Nephron progenitor cell (in vitro differentiated cells): ENCODE measurements at regions not wholly inside any gene's neighbourhood (a gene's known extent, or its start where the extent isn't known, plus 50 kb on each side); places are given as distances from the start of the nearest gene placed in this dataset.
"Not testable (repeated sequence)": the region's sequence is repeated elsewhere in the genome, so short reads cannot be mapped to it uniquely, and the experiment has no call there.

Source experiments
- DNase-seq: peaks from one replicate; pipeline ENCODE4 v3.0.0; 2021
- H3K27ac Mint-ChIP-seq: 2 replicates; pipeline ENCODE4 v1.8.0; 2021; ENCODE audit warnings: mild to moderate bottlenecking, moderate library complexity, mixed read lengths
- H3K27me3 Mint-ChIP-seq: 2 replicates; pipeline ENCODE4 v1.8.0; 2021; ENCODE audit warnings: mild to moderate bottlenecking, low read depth, mixed read lengths; ENCODE audit not compliant: poor library complexity
- H3K36me3 Mint-ChIP-seq: 2 replicates; pipeline ENCODE4 v1.8.0; 2021; ENCODE audit warnings: low read depth, mixed read lengths
- H3K4me1 Mint-ChIP-seq: 2 replicates; pipeline ENCODE4 v1.8.0; 2021; ENCODE audit warnings: mixed read lengths
- H3K4me3 Mint-ChIP-seq: 2 replicates; pipeline ENCODE4 v1.8.0; 2021; ENCODE audit warnings: mild to moderate bottlenecking, moderate library complexity, mixed read lengths
- H3K9me3 Mint-ChIP-seq: 2 replicates; pipeline ENCODE4 v1.8.0; 2021; ENCODE audit warnings: mild to moderate bottlenecking, moderate library complexity, mixed read lengths
- TF ChIP-seq, protein P1 (sequence below): fragments of 200-600 bp; sonication (generic); IDR thresholded peaks from 2 replicates; pipeline ENCODE4 v1.5.0; 2021; ENCODE audit warnings: antibody characterized with exemption

DNA sequence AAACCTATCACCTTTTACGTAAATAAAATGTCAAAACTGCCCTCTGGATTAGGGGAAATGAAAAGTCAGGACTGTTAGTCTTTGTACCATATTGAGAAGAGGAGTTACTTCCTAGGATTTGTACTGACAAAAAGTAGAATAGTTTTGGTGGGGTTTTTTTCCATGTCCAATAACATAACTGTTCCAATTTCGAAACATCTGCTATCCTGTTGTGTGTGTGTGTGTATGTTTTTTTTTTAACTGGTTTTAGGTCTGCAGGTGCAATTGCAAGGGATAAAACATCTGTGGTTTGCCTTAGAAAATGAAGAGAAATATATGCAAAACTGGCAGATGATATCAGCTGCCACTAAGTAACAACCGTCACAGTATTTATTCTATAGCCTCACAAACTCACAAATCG, 506.8 kb downstream of the NFIB start:
- H3K4me3 Mint-ChIP-seq = no peak overlapping the region
- TF ChIP-seq, protein P1, sequence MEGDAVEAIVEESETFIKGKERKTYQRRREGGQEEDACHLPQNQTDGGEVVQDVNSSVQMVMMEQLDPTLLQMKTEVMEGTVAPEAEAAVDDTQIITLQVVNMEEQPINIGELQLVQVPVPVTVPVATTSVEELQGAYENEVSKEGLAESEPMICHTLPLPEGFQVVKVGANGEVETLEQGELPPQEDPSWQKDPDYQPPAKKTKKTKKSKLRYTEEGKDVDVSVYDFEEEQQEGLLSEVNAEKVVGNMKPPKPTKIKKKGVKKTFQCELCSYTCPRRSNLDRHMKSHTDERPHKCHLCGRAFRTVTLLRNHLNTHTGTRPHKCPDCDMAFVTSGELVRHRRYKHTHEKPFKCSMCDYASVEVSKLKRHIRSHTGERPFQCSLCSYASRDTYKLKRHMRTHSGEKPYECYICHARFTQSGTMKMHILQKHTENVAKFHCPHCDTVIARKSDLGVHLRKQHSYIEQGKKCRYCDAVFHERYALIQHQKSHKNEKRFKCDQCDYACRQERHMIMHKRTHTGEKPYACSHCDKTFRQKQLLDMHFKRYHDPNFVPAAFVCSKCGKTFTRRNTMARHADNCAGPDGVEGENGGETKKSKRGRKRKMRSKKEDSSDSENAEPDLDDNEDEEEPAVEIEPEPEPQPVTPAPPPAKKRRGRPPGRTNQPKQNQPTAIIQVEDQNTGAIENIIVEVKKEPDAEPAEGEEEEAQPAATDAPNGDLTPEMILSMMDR = no peak
- H3K4me1 Mint-ChIP-seq = peaks cover 14% of the 10 kb centered on the region
- no peaks in the 10 kb centered on the region for H3K9me3 Mint-ChIP-seq
- H3K36me3 Mint-ChIP-seq = no peaks in the 10 kb centered on the region
- DNase-seq = no peak
- no peaks in the 10 kb centered on the region for H3K27me3 Mint-ChIP-seq
- no peak overlapping the region for H3K27ac Mint-ChIP-seq

DNA sequence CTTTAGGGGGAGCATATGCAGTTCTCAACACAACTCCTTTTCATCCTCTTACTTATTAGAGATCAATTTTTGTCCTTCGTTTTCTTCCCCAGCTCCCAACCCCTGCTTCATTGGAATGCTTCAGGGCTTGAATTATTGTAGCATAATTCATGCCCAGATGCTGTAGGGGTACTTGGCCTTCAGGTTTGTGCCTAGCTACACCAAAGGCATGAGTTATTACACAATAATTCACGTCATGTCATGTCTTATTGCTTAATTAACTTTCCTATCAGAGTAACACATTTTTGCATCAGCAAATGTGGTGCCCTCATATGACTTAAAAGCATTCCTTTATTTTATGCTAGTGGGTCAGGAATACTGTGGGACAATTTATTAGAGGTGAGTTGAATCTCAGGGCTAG, 507.2 kb downstream of the NFIB start:
- H3K27me3 Mint-ChIP-seq = no peaks in the 10 kb centered on the region
- no peak overlapping the region for H3K27ac Mint-ChIP-seq
- DNase-seq = no peak

DNA sequence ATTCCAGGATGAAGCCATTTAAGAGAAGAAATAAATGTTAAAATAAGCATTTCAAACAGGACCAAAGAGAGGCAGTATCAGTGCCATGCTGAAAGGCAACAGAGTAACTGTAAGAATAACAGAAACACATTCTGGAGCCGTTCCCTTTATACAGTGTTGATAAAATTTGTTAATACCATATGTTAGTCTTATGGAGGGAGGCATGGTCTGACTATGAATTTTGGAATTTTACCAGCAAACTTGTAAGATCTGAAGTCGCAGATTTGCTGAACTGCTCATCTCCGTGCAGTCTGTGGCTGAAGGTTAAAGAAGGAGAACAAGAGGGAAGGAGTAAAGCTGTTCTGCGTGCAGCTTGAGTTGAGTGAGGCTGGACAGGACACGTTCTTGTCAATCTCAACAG, 508.4 kb downstream of the NFIB start:
- Mint-ChIP-seq H3K27ac (no peak overlapping the region), H3K9me3 (no peaks in the 10 kb centered on the region), H3K4me1 (peaks cover 14% of the 10 kb centered on the region), H3K36me3 (no peaks in the 10 kb centered on the region), H3K4me3 (no peak overlapping the region), H3K27me3 (no peaks in the 10 kb centered on the region)
- DNase-seq = no peak
- TF ChIP-seq, protein P1 = no peak

More for the DNA sequence above, 507.2 kb downstream of the NFIB start:
- Mint-ChIP-seq H3K9me3 (no peaks in the 10 kb centered on the region), H3K4me1 (peaks cover 14% of the 10 kb centered on the region), H3K36me3 (no peaks in the 10 kb centered on the region), H3K4me3 (no peak overlapping the region)
- TF ChIP-seq, protein P1 = no peak

DNA sequence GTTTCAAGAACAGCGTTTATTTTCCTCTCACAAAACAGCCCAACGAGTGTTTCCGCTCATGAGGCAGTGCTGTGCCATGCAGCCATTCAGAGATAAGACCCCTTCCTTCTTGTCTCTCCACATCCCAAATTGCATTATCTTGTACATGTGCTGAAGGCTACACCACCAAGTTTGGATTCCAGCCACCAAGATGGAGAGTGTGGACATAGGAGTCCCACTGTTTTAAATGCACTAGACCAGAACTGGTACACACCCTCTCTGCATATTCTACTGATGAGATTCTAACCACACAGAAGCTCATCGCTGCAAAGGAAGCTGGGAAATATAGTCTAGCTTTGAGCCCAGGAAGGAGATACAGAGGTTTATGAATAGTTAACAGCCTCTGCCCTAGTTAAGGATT, 509.4 kb downstream of the NFIB start:
- no peaks in the 10 kb centered on the region for H3K36me3 Mint-ChIP-seq
- no peak overlapping the region for H3K27ac Mint-ChIP-seq
- peaks cover 14% of the 10 kb centered on the region for H3K4me1 Mint-ChIP-seq
- no peaks in the 10 kb centered on the region for H3K9me3 Mint-ChIP-seq
- H3K4me3 Mint-ChIP-seq = no peak overlapping the region
- TF ChIP-seq, protein P1 = no peak
- DNase-seq = no peak
- H3K27me3 Mint-ChIP-seq = no peaks in the 10 kb centered on the region

DNA sequence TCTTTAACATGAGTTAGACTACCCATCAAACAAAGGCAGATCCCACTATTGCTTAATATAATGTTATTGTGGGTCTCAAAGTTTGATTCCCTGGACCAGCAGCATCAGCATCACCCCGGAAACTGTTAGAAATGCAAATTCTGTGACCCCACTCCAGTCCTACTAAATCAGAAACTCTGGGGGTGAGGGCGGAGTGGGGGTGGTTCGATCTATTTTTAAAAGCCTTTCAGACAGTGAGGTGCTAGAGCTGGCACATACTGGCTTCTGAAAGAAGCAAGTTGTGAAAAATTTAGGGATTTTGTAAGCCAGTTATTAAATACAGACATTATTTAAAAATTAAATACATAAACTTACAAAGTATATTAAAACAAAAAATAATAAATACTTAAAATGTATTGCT, 513.2 kb downstream of the NFIB start:
- TF ChIP-seq, protein P1 = no peak
- H3K27me3 Mint-ChIP-seq = peaks cover 2% of the 10 kb centered on the region
- H3K9me3 Mint-ChIP-seq = peaks cover 25% of the 10 kb centered on the region
- no peaks in the 10 kb centered on the region for H3K4me1 Mint-ChIP-seq
- H3K36me3 Mint-ChIP-seq = peaks cover 11% of the 10 kb centered on the region
- no peak overlapping the region for H3K4me3 Mint-ChIP-seq
- DNase-seq = no peak
- no peak overlapping the region for H3K27ac Mint-ChIP-seq

DNA sequence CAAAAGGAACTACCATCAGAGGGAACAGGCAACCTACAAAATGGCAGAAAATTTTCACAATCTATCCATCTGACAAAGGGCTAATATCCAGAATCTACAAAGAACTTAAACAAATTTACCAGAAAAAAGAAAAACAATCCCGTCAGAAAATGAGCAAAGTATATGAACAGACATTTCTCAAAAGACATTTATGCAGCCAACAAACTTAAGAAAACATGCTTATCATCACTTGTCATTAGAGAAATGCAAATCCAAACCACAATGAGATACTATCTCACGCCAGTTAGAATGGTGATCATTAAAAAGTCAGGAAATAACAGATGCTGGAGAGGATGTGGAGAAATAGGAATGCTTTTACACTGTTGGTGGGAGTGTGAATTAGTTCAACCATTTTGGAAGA, 516.2 kb downstream of the NFIB start:
- H3K27me3 Mint-ChIP-seq, H3K27ac Mint-ChIP-seq, H3K4me1 Mint-ChIP-seq, H3K4me3 Mint-ChIP-seq, DNase-seq: not testable (repeated sequence)
- Mint-ChIP-seq H3K9me3 (peaks cover 56% of the 10 kb centered on the region), H3K36me3 (peaks cover 25% of the 10 kb centered on the region)
